ENCODE measurements at regions not wholly inside any gene's neighbourhood (a gene's known extent, or its start where the extent isn't known, plus 50 kb on each side); places are given as distances from the start of the nearest gene placed in this dataset.

DNA sequence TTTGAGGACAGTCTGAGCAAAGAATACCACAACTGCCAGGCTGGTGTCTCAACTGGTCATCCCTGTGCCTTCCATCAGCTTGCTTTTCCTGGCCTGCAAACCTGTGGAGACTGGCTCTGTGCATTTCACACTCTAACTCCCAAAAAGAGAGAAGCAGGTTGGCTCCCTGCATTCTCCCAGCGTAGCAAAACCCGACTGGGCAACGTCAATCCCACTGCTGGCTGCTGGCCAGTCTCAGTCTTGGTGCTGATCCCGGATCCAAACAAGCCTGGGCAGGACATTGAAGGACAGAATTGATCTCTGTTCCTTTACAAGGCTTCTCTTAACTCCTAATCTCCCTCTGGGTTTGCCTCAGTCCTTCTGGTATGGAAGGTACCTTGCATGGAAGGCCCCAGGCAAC lies 65.4 kb downstream of the FZD10 start:
- Histone ChIP-seq H3K27me3 (ENCODE audit: insufficient read depth, low read length) (no peaks in the 10 kb centered on the region), H4K20me1 (ENCODE audit: insufficient read depth) (no peaks in the 10 kb centered on the region), H2AFZ (ENCODE audit: low read depth, low read length, poor library complexity, severe bottlenecking) (no peak overlapping the region), H3K4me2 (ENCODE audit: low read length) (no peak overlapping the region), H3K27ac (ENCODE audit: low read depth, low read length) (no peak overlapping the region), H3K9ac (ENCODE audit: low read length) (no peak overlapping the region), H3K4me1 (ENCODE audit: control insufficient read depth in 1 of 2, insufficient read depth in 2 of 2, low read length in 2 of 2) (no peaks in the 10 kb centered on the region), H3K79me2 (ENCODE audit: insufficient read depth, low read length) (no peaks in the 10 kb centered on the region), H3K36me3 (ENCODE audit: control insufficient read depth in 1 of 2, insufficient read depth in 2 of 2, low read length in 2 of 2) (no peaks in the 10 kb centered on the region), H3K9me2 (ENCODE audit: insufficient read depth) (no peaks in the 10 kb centered on the region), H3K4me3 (replicated peaks in 1 of 2; ENCODE audit: low read depth in 1 of 2, low read length in 2 of 2) (no peak overlapping the region), H3K9me3 (ENCODE audit: control insufficient read depth in 1 of 2, insufficient read depth in 1 of 2, low read depth in 1 of 2, low read length in 2 of 2) (peaks cover 15 to 29% of the 10 kb centered on the region in 2 experiments; a peak in 2 of 4 replicates)
- ChIA-PET RAD21 (ENCODE audit: low non-redundant PET in 1 of 2, low total read pairs in 2 of 2, uncharacterized antibody in 2 of 2, unreplicated experiment in 2 of 2) (no interaction called here), CTCF (no interaction called here), POLR2A (no interaction called here)
- intact Hi-C loops (cut with micrococcal nuclease) = no loop called here
- no peak for ATAC-seq
- no TSS peak for BruUV-seq (replicated peaks)
- no peak for DNase-seq (ENCODE audit: low read depth, low spot score)
- no peak for TF ChIP-seq EZH2 (IDR thresholded peaks at IDR 0.05)
- no peak for TF ChIP-seq SRF (IDR thresholded peaks at IDR 0.05; ENCODE audit: low read depth)
- TF ChIP-seq RAD21 (IDR thresholded peaks at IDR 0.05; ENCODE audit: low read depth) = no peak
- TF ChIP-seq, protein P1, sequence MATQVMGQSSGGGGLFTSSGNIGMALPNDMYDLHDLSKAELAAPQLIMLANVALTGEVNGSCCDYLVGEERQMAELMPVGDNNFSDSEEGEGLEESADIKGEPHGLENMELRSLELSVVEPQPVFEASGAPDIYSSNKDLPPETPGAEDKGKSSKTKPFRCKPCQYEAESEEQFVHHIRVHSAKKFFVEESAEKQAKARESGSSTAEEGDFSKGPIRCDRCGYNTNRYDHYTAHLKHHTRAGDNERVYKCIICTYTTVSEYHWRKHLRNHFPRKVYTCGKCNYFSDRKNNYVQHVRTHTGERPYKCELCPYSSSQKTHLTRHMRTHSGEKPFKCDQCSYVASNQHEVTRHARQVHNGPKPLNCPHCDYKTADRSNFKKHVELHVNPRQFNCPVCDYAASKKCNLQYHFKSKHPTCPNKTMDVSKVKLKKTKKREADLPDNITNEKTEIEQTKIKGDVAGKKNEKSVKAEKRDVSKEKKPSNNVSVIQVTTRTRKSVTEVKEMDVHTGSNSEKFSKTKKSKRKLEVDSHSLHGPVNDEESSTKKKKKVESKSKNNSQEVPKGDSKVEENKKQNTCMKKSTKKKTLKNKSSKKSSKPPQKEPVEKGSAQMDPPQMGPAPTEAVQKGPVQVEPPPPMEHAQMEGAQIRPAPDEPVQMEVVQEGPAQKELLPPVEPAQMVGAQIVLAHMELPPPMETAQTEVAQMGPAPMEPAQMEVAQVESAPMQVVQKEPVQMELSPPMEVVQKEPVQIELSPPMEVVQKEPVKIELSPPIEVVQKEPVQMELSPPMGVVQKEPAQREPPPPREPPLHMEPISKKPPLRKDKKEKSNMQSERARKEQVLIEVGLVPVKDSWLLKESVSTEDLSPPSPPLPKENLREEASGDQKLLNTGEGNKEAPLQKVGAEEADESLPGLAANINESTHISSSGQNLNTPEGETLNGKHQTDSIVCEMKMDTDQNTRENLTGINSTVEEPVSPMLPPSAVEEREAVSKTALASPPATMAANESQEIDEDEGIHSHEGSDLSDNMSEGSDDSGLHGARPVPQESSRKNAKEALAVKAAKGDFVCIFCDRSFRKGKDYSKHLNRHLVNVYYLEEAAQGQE (IDR thresholded peaks at IDR 0.05; ENCODE audit: low read depth) = no peak
- TF ChIP-seq ZNF274 (IDR thresholded peaks at IDR 0.05; ENCODE audit: low read depth, low read length) = no peak
- no peak for TF ChIP-seq TCF7L2 (IDR thresholded peaks at IDR 0.05; ENCODE audit: borderline replicate concordance, extremely low read depth, insufficient read depth, insufficient read length)
- no peak for TF ChIP-seq ZFX (IDR thresholded peaks at IDR 0.05)
- TF ChIP-seq CEBPB (IDR thresholded peaks at IDR 0.05; ENCODE audit: low read depth) = no peak
- TF ChIP-seq, protein P2, sequence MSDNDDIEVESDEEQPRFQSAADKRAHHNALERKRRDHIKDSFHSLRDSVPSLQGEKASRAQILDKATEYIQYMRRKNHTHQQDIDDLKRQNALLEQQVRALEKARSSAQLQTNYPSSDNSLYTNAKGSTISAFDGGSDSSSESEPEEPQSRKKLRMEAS (IDR thresholded peaks at IDR 0.05) = no peak
- TF ChIP-seq CBX3 (IDR thresholded peaks at IDR 0.05; ENCODE audit: low read depth) = no peak
- TF ChIP-seq ATF3 (IDR thresholded peaks at IDR 0.05) = no peak
- no peak for TF ChIP-seq POLR2A (IDR thresholded peaks at IDR 0.05; ENCODE audit: borderline replicate concordance, extremely low read depth, insufficient read depth, insufficient read length)
- TF ChIP-seq ELF1 (IDR thresholded peaks at IDR 0.05; ENCODE audit: borderline replicate concordance, low read depth) = no peak
- TF ChIP-seq SP1 (IDR thresholded peaks at IDR 0.05; ENCODE audit: low read depth) = no peak
- TF ChIP-seq EZH2phosphoT487 (IDR thresholded peaks at IDR 0.05; ENCODE audit: borderline replicate concordance) = no peak

Data from HCT116 (cell line).